IMR-90 (cell line): ENCODE measurements at regions not wholly inside any gene's neighbourhood (a gene's known extent, or its start where the extent isn't known, plus 50 kb on each side); places are given as distances from the start of the nearest gene placed in this dataset.

Experiments
- ATAC-seq: fragments of 200-7000 bp; cut with Tn5 transposase; 2 replicates; pipeline ENCODE4 v1.9.1; 2020; ENCODE audit warnings: low read depth, mild to moderate bottlenecking, moderate library complexity
- BruUV-seq: library from RNA; stranded (reverse); fragments of 400-500 nt; replicated peaks from 2 replicates; lab custom pipeline; 2021; lab: Mats Ljungman, UMichigan
- CTCF ChIA-PET: fragments of 300-600 bp; formaldehyde crosslinking; extraction: SDS; loops from one replicate; lab custom pipeline; 2021; ENCODE audit warnings: antibody characterized with exemption; lab: Yijun Ruan, JAX
- POLR2A ChIA-PET: fragments of 300-600 bp; sonication (Branson Sonifier 250); formaldehyde crosslinking; loops from one replicate; lab custom pipeline; 2022; ENCODE audit warnings: antibody characterized with exemption; ENCODE audit not compliant: unreplicated experiment; lab: Charles Lee
- DNase-seq: peaks from one replicate; pipeline ENCODE4 v3.0.0; 2013
- H2AFZ ChIP-seq: replicated peaks from 2 replicates; pipeline ENCODE3; 2013; ENCODE audit warnings: low read length, mild to moderate bottlenecking; ENCODE audit not compliant: poor library complexity
- H2AK5ac ChIP-seq: 2 replicates; pipeline ENCODE4 v1.6.1; 2013; ENCODE audit warnings: low read depth, low read length, inconsistent platforms
- H2AK9ac ChIP-seq: replicated peaks from 2 replicates; pipeline ENCODE3; 2013; ENCODE audit warnings: mild to moderate bottlenecking, low read depth, low read length, moderate library complexity; ENCODE audit not compliant: poor library complexity
- H2BK120ac ChIP-seq: 2 replicates; pipeline ENCODE4 v1.6.1; 2013; ENCODE audit warnings: low read depth, low read length, inconsistent platforms
- H2BK15ac ChIP-seq: 3 replicates; pipeline ENCODE4 v1.6.1; 2013; ENCODE audit warnings: low read depth, low read length, inconsistent platforms
- H2BK20ac ChIP-seq: 2 replicates; pipeline ENCODE4 v1.6.1; 2013; ENCODE audit warnings: low read depth, mild to moderate bottlenecking, inconsistent platforms, low read length, moderate library complexity
- H2BK5ac ChIP-seq: 2 replicates; pipeline ENCODE4 v1.6.1; 2013; ENCODE audit warnings: mild to moderate bottlenecking, low read depth, low read length, inconsistent platforms; ENCODE audit not compliant: poor library complexity, severe bottlenecking
- H3K14ac ChIP-seq: replicated peaks from 2 replicates; pipeline ENCODE4 v1.6.1; 2013; ENCODE audit warnings: low read depth, low read length, inconsistent platforms
- H3K18ac ChIP-seq: 2 replicates; pipeline ENCODE4 v1.6.1; 2013; ENCODE audit warnings: low read depth, low read length, control low read depth
- H3K23ac ChIP-seq: 2 replicates; pipeline ENCODE4 v1.6.1; 2013; ENCODE audit warnings: low read depth, low read length, inconsistent platforms
- H3K27ac ChIP-seq: 2 replicates; pipeline ENCODE4 v1.5.1; 2013; ENCODE audit warnings: mild to moderate bottlenecking, control low read depth, low read length; ENCODE audit not compliant: insufficient read depth
- H3K27me3 ChIP-seq: 2 replicates; pipeline ENCODE4 v1.6.1; 2013; ENCODE audit warnings: low read length; ENCODE audit not compliant: control insufficient read depth, insufficient read depth
- H3K36me3 ChIP-seq: 2 replicates; pipeline ENCODE4 v1.6.1; 2013; ENCODE audit warnings: low read length, mixed read lengths; ENCODE audit not compliant: control insufficient read depth, insufficient read depth
- H3K4ac ChIP-seq: 2 replicates; pipeline ENCODE4 v1.6.1; 2013; ENCODE audit warnings: low read depth, low read length, inconsistent platforms
- H3K4me1 ChIP-seq: 2 replicates; pipeline ENCODE4 v1.6.1; 2013; ENCODE audit warnings: low read length, mixed read lengths; ENCODE audit not compliant: control insufficient read depth, insufficient read depth
- H3K4me2 ChIP-seq: 2 replicates; pipeline ENCODE4 v1.6.1; 2013; ENCODE audit warnings: low read depth, mild to moderate bottlenecking, control low read depth, low read length, moderate library complexity
- H3K4me3 ChIP-seq: 2 replicates; pipeline ENCODE4 v1.5.1; 2013; ENCODE audit warnings: low read depth, mild to moderate bottlenecking, control low read depth, low read length, moderate library complexity; ENCODE audit not compliant: insufficient read depth
- H3K56ac ChIP-seq: 2 replicates; pipeline ENCODE4 v1.6.1; 2013; ENCODE audit warnings: low read length, inconsistent platforms; ENCODE audit not compliant: insufficient read depth; ENCODE audit errors: extremely low read depth
- H3K79me1 ChIP-seq, 2 experiments: 2 replicates each; pipeline ENCODE4 v1.6.1; 2013; ENCODE audit warnings: low read length in 2 of 2, inconsistent platforms in 1 of 2, low read depth in 1 of 2
- H3K9ac ChIP-seq: 2 replicates; pipeline ENCODE4 v1.6.1; 2013; ENCODE audit warnings: low read depth, low read length, control low read depth
- H3K9me1 ChIP-seq: 2 replicates; pipeline ENCODE4 v1.6.1; 2013; ENCODE audit warnings: low read length, inconsistent platforms; ENCODE audit not compliant: insufficient read depth
- H3K9me3 ChIP-seq: 2 replicates; pipeline ENCODE4 v1.6.1; 2013; ENCODE audit warnings: low read length; ENCODE audit not compliant: control insufficient read depth, insufficient read depth
- H4K20me1 ChIP-seq: 2 replicates; pipeline ENCODE4 v1.6.1; 2013; ENCODE audit warnings: low read length, inconsistent platforms; ENCODE audit not compliant: insufficient read depth
- H4K5ac ChIP-seq: 2 replicates; pipeline ENCODE4 v1.6.1; 2013; ENCODE audit warnings: mild to moderate bottlenecking, low read depth, low read length, control low read depth
- H4K8ac ChIP-seq, 2 experiments: 2 replicates each; pipeline ENCODE4 v1.6.1; 2013; ENCODE audit warnings: low read depth in 2 of 2, low read length in 2 of 2, control low read depth in 1 of 2, inconsistent platforms in 1 of 2
- H4K91ac ChIP-seq: 2 replicates; pipeline ENCODE4 v1.6.1; 2013; ENCODE audit warnings: low read depth, low read length, inconsistent platforms; ENCODE audit not compliant: insufficient read depth
- SMC3 ChIP-seq: fragments of 150-350 bp; IDR thresholded peaks from 2 replicates; pipeline ENCODE4 v1.6.1; 2016; ENCODE audit warnings: low read depth, mild to moderate bottlenecking, antibody characterized with exemption, low read length, moderate library complexity
- WGBS, 2 experiments: methylation state at CpG; one replicate each; pipeline versions ENCODE4 v1.1.5 to v1.1.7; 2013; ENCODE audit warnings: missing lambda C conversion rate in 2 of 2; ENCODE audit not compliant: insufficient read length in 1 of 2; ENCODE audit errors: extremely low coverage in 2 of 2; 5-methylcytosine and 5-hydroxymethylcytosine counted together
- dilution Hi-C: fragments of 300-500 bp; cut with HindIII; formaldehyde crosslinking; loops from one replicate; pipeline ENCODE4 v1.14.3; 2018; ENCODE audit warnings: low sequenced_read_pairs; ENCODE audit not compliant: unreplicated experiment
- in situ Hi-C: fragments of 300-500 bp; cut with MboI; formaldehyde crosslinking; loops from 3 replicates; pipeline ENCODE4 v1.14.3; 2019; ENCODE audit warnings: low sequenced_read_pairs, inconsistent platforms, mixed read lengths
- intact Hi-C: fragments of 100-400 bp; cut with micrococcal nuclease; formaldehyde crosslinking; loops from 2 replicates; pipeline ENCODE4 v1.10.0; 2022
- TF ChIP-seq, protein P1 (sequence below): fragments of 150-350 bp; IDR thresholded peaks from 2 replicates; pipeline ENCODE4 v1.6.1; 2017; ENCODE audit warnings: mild to moderate bottlenecking, antibody characterized with exemption, low read length, low read depth

DNA sequence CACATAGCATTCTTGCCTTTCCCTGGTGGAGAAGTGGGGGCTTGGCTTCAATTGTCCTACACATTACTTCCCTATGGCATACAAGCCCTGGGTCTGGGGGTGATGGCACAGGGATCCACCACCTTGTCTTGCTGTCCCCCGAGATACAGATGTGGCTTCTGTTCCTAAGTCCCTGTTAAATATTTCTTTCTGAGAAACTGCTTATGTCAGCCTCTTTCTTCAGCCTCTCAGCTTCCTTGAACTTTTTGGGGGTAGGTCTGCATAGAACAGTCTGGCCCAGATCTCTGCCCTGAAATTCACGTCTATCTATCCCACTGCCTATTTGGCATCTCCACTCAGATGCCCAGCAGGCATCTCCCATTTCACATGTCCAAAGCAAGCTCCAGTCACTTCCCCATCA lies 177.4 kb downstream of the SCP2D1 start:
- intact Hi-C loops, result no loop called here
- no peak overlapping the region for H3K18ac ChIP-seq
- no peak overlapping the region for H4K5ac ChIP-seq
- H4K8ac ChIP-seq, result no peak overlapping the region
- no peak overlapping the region for H3K4me3 ChIP-seq
- H3K9me3 ChIP-seq, result peaks cover 29% of the 10 kb centered on the region
- no peak overlapping the region for H3K14ac ChIP-seq
- H2AFZ ChIP-seq, result no peak overlapping the region
- TF ChIP-seq SMC3, result no peak
- TF ChIP-seq, protein P1, sequence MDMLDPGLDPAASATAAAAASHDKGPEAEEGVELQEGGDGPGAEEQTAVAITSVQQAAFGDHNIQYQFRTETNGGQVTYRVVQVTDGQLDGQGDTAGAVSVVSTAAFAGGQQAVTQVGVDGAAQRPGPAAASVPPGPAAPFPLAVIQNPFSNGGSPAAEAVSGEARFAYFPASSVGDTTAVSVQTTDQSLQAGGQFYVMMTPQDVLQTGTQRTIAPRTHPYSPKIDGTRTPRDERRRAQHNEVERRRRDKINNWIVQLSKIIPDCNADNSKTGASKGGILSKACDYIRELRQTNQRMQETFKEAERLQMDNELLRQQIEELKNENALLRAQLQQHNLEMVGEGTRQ, result no peak
- no peak overlapping the region for H3K4ac ChIP-seq
- no peak overlapping the region for H2AK9ac ChIP-seq
- ChIA-PET CTCF (no interaction called here), POLR2A (no interaction called here)
- ATAC-seq, result no peak
- H3K4me1 ChIP-seq, result no peaks in the 10 kb centered on the region
- no peak overlapping the region for H2BK5ac ChIP-seq
- no peak overlapping the region for H2BK120ac ChIP-seq
- H3K36me3 ChIP-seq, result no peaks in the 10 kb centered on the region
- H3K9ac ChIP-seq, result no peak overlapping the region
- dilution Hi-C loops, result no loop called here
- no peak overlapping the region for H2BK20ac ChIP-seq
- H3K9me1 ChIP-seq, result no peaks in the 10 kb centered on the region
- no peak overlapping the region for H4K91ac ChIP-seq
- no peak overlapping the region for H3K4me2 ChIP-seq
- BruUV-seq, result no TSS peak
- 17% methylated on average over 1 of the region's 2 CpGs; no CpG with 5 or more reads in 1 of the 2 experiments for WGBS, 2 experiments
- no peaks in the 10 kb centered on the region for H4K20me1 ChIP-seq
- no peak overlapping the region for H3K23ac ChIP-seq
- H3K79me1 ChIP-seq, result no peaks in the 10 kb centered on the region
- H2BK15ac ChIP-seq, result no peak overlapping the region
- DNase-seq, result no peak
- in situ Hi-C loops, result no loop called here
- no peak overlapping the region for H2AK5ac ChIP-seq
- H3K56ac ChIP-seq, result no peak overlapping the region
- H3K27me3 ChIP-seq, result no peaks in the 10 kb centered on the region
- H3K27ac ChIP-seq, result no peak overlapping the region
